Astrocyte (in vitro differentiated cells and primary cell): ENCODE measurements at regions not wholly inside any gene's neighbourhood (a gene's known extent, or its start where the extent isn't known, plus 50 kb on each side); places are given as distances from the start of the nearest gene placed in this dataset.

Source experiments
- CTCF ChIP-seq: IDR thresholded peaks from 2 replicates; pipeline ENCODE4 v1.5.1; 2011; ENCODE audit warnings: low read depth, mild to moderate bottlenecking, inconsistent platforms, low read length, moderate library complexity; ENCODE audit not compliant: insufficient read depth
- EZH2 ChIP-seq: IDR thresholded peaks from 2 replicates; pipeline ENCODE4 v1.6.1; 2012; ENCODE audit warnings: mild to moderate bottlenecking, low read length, inconsistent platforms; ENCODE audit not compliant: insufficient read depth

GRCh38 chr2:76160670-76161069, 450.0 kb upstream of the GCFC2 start:
- no peak for TF ChIP-seq CTCF
- TF ChIP-seq EZH2: no peak
